ENCODE measurements at regions not wholly inside any gene's neighbourhood (a gene's known extent, or its start where the extent isn't known, plus 50 kb on each side); places are given as distances from the start of the nearest gene placed in this dataset.

GRCh38 chr4:101501421-101501820 lies 154.1 kb upstream of the PPP3CA start:
- TF ChIP-seq, protein P1, sequence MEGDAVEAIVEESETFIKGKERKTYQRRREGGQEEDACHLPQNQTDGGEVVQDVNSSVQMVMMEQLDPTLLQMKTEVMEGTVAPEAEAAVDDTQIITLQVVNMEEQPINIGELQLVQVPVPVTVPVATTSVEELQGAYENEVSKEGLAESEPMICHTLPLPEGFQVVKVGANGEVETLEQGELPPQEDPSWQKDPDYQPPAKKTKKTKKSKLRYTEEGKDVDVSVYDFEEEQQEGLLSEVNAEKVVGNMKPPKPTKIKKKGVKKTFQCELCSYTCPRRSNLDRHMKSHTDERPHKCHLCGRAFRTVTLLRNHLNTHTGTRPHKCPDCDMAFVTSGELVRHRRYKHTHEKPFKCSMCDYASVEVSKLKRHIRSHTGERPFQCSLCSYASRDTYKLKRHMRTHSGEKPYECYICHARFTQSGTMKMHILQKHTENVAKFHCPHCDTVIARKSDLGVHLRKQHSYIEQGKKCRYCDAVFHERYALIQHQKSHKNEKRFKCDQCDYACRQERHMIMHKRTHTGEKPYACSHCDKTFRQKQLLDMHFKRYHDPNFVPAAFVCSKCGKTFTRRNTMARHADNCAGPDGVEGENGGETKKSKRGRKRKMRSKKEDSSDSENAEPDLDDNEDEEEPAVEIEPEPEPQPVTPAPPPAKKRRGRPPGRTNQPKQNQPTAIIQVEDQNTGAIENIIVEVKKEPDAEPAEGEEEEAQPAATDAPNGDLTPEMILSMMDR (optimal IDR thresholded peaks at IDR 0.05 in 1 of 3, IDR thresholded peaks at IDR 0.05 in 1 of 3, conservative IDR thresholded peaks at IDR 0.05 in 1 of 3; ENCODE audit: extremely low read depth in 1 of 3, insufficient read depth in 2 of 3, low read length in 3 of 3) = no peak
- TF ChIP-seq EZH2 (IDR thresholded peaks at IDR 0.05; ENCODE audit: low read length) = no peak
